Right renal cortex interstitium (tissue), 3 donors: ENCODE measurements at regions not wholly inside any gene's neighbourhood (a gene's known extent, or its start where the extent isn't known, plus 50 kb on each side); places are given as distances from the start of the nearest gene placed in this dataset.
"Not testable (repeated sequence)": the region's sequence is repeated elsewhere in the genome, so short reads cannot be mapped to it uniquely, and the experiment has no call there.

ENCODE experiments used
- DNase-seq, 3 donors: peaks; one replicate each; pipeline ENCODE4 v3.0.0-alpha.2; 2013; ENCODE audit warnings: low read depth in 3 of 3, low spot score in 2 of 3

- no peak for DNase-seq
These were observed 273.5 kb upstream of the HS6ST1 start for GRCh38 chr2:128591861-128592822.

GRCh38 chr2:128593518-128593878, 274.8 kb upstream of the HS6ST1 start:
- DNase-seq: no peak

GRCh38 chr2:128593879-128594650, 275.4 kb upstream of the HS6ST1 start:
- peak; percentile 51 to 63 (median 52) for DNase-seq

GRCh38 chr2:128594651-128594910, 275.9 kb upstream of the HS6ST1 start:
- no peak for DNase-seq

DNA sequence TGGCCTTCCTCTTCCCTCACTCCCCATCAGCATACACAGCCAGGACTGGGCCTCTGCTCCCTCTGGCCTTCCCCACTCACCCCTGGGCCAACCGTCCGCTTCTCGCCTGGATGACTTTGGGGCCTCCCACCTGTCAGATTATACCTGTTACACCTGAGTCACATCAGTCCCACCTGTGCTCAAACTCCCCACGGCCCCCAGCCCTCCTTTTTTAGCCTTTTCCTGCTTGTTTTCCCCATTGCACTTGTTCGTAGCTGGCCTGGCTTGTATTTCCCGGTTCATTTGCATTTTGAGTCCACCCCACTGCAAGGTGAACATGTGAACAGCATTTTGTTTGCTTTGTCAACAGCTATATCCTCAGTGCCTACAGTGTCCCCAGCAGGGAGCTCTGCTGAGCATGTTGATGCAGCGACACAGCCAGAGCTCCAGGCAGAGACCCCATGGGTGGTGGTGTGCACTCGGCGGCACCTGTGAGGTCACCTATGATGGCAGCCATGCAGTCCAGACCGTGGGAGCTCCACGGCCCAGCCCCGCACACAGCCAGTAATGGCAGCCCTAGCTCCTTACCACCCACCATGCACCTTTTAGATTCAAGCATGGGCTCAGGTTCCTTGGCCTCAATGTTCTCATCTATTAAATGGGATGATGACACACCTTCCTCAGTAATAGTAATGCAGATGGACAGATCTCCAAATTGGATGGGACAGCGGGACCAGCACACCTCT, 276.4 kb upstream of the HS6ST1 start:
- DNase-seq: no peak

DNA sequence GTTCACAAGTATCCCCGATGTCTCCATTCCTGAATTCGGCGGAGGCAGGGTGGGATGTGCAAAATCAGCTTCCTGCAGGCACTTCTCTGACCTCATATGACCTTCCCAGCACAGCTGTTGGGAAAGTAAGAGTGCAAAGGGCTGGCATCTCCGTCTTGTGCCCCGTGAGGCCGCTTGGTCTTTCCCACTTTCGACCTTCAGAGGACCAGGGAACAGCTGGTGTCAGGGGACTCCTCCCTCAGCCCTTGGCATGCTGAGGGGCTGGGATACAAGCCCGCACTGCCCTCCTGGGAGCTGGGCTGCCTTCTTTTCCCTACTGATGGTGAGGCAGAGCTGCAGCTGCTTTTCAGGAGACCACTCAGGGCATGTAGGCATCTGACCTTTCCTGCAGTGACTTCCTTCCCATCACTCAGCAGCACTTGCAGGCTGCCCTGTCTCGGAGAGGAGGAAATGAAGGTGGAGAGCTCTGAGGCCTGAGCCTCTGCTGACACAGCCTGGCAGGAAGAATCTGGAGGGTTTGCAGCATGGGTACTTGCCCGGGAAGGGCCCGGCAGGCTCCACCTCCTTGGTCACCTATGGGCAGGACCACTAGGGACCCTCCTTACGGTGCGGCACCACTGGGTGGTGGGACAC, 277.2 kb upstream of the HS6ST1 start:
- DNase-seq: no peak

DNA sequence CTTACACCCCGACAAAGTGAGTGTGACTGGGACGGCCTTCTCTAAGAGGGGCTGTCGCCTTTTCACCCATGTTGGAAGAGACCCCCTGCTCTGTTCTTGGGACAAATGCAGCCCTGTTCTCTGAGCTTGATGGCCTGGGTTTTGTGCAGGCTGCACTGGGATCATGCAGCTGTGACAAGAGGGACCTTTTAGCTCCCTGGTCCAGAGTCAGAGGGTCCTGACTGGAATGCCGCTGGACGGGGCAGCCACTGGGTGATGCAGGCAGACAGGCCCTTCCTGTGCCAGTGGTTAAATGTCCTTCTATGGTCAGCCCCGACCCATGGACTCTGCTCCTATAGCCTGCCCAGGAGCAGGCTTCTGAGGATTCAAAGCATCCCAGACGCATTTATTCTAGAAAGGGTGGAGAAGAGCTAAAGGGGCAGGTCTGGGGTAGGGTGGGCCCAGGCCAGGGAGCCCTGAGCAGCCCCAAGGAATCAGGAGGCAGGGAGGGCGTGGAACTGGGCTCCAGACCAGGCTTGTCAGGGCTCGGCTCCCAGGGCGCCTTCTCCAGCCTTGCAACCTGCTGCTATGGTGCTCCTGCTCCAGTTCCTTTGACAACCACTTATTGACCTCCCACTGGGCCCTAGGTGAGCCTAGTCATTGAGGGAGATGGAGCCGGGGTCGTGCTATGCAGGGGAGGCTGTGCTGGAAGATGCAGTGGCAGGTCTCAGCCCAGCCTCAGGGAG, 277.9 kb upstream of the HS6ST1 start:
- DNase-seq: no peak

DNA sequence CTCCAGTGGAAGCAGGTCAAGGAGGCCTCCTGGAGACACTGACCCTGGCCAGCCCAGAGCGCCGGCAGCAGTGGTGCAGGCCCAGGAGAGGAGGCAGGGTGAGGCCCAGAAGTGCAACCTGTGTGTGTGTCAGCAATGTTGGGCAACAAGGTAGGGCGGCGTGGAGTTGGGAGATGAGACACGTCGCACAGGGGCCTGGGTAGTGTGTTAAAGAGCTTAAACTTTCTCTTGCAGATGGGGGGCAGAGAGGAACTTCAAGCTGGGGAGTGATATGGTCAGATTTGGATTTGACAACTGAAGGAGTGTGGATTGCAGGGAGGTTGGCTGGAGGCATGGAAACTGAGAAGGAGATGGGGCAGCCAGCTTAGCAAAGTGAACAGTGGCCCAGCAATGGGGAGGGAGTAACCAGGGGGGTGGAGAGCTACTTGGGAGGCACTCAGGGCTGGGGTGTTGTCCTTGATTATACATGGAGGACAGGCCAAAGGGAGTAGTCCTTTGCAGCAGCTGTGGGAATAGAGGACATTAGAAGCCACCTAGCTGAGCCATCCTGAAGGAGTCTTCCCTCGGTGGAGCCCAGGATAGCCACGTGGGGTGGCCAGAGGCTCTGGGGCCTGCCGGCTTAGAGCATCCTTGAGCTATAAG, 278.6 kb upstream of the HS6ST1 start:
- DNase-seq: no peak

- DNase-seq: not testable (repeated sequence)
These were observed 279.6 kb upstream of the HS6ST1 start for GRCh38 chr2:128598260-128598659.

DNA sequence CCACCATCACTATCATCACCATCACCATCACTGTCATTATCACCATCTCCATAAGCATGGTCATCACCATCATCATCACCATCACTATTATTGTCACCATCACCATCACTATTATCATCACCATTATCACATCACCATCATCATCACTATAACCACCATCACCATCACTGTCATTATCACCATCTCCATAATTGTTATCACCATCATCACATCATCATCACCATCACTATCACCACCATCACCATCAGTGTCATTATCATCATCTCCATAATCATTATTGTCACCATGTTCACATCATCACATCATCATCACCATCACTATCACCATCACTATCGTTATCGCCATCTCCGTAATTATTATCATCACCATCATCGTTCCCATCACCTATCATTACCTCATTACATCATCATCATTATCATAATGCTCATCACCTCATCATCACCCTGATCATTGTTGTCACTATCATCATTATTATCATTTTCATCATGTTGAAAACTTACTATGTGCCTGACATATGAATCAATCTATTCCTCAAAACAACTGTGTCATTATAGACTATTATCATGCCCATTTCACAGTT, 280.3 kb upstream of the HS6ST1 start:
- no peak for DNase-seq

DNA sequence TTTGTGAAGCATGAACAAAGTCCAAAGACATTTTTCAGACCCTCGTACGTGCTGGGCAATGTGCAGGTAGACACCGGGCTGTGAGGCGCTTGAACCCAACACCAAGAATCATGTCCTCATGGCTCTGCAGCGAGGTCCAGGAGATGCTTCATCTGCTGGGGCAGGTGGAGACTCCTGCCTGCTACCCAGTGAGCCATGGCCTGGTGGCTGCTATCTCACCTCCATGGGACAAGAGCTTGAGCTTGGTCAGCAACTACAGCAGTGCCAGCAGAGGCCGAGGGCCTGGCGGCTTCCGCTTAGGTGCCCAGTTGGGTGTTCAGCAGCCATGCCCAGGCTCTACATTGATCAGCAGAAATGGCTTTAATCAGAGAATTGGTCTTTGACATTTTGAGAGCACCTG, 281.0 kb upstream of the HS6ST1 start:
- DNase-seq: no peak

DNA sequence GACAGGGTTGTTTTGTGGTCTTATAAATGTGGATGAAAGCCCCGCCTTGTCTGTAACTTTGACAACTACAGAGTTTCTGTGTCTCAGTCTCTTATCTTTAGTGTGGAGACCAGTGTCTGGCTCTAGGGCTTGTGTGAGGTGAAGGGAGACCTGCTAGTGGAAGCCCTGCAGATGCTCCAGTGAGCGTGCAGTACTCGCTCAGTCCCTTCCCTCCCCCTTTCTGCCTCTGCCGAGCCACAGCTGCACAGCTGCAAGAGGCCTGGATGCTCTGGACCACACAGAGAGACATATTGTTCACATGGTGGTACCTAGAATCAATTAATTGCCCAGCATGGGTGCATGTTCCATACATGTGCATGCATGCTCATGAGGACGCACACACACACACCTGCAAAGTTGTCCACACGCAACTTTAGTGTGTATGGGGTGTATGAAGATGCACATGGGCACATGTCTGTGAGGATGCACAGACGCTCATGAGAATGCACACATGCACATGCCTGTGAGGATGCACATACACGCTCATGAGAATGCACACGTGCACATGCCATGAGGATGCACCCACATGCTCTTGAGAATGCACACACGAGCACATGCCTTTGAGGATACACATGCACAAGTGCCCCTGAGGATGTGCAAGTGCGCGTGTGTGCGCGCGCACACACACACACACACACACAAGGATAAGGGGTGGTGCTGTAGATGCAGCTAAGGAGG, 282.1 kb upstream of the HS6ST1 start:
- no peak for DNase-seq

DNA sequence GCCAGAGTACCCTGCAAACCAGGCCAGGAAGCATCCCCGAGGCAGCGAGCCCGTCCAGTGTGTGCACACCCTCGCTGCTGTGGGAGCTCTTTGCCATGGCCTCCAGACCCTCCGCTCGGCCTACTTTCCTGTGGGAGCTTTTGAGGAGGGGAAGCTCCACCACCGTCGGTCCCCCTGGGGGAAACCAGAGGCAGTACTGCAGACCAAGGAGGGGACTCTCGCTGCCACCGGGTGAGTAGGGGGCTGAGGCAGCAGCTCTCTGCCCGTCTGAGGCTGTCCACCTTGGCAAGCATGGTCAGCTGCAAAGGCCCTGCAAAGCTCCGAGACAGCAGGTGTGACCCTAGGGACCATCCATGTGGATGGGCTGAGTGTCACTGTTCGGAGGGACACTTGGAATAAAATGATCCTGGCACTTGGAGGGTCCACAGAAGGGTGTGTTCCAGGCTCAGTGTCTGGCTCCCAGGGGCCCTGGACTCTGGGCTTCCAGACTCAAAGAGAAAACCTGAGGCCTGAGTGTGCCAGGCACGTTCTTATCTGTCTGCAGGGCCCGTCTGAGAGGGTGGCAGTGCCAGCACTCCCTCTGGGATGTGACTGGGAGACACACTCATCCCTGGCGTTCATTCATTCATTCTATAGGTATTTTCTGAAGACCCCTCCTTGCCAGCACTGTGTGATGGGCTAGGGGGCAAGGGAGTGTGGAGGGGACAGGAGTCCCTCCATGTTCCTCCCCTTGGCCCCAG, 282.8 kb upstream of the HS6ST1 start:
- DNase-seq: no peak

DNA sequence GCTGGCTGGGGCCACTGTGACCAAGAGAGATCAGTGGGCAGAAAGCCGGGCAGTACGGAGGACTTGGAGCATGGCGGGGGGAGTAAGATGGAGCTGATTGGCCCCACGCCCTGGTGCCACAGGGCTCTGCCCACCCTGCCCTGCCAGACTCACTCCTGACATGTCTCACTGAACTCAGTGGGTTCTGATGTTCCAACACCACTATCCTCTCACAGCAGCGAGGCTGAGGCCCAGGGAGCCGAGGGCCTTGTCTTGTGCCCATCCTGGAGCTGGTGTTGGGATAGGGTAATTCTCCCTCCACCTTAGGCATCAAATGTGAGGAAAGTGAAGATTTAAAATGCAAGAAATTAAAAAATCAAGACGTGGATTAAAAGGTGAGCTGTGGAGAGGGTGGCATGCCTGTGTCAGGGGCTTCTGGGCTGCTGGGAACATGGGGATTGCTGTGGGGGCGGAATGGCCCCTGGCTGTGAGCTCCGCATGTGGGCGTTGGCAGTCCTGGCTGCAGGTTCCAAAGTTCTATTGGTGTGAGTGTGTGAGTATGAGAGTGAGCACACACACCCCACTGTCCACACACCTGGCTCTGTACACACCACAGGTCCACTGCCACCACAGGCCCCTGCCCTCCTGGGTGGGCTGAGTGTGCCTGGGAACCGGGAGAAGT, 283.5 kb upstream of the HS6ST1 start:
- no peak for DNase-seq

DNA sequence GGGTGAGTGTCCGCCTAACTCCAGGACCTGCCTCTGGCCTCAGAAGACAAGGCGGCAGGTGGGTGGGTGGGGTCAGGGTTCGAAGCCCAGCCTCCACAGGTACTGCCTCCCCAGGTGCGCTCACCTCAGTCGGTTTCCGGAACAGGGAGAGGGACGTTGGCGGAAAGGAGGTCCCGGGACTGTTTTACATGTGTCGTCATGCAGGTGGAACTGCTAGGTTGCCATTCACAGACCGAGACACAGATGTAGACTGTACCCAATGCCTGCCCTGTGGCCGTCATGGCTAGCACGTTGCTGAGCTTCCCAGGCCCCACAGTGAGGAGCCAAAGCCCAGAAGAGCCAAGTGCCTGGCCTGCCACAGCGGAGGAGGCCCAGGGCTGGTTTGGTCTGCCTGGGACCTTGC, 284.0 kb upstream of the HS6ST1 start:
- no peak for DNase-seq

GRCh38 chr2:128603411-128603924, 284.8 kb upstream of the HS6ST1 start:
- DNase-seq: no peak

DNA sequence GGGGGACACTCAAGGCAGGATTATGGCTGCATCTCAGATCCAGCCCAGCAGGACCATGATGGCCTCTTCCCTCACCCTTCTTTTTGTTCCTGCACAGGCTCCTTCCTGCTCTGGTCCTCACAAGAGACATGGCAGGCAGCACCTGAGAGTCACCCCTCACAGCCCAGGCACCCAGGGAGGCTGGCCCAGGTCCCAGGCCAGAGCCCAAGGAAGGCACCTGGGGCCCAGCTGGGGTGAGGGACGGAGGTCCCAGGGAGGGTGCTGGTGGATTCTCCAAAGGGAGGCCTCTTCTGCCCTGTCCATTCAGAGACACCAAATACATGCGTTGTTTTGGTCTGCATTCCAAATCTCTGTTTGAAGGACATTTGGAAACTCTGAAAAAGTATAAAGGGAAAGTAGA, 285.4 kb upstream of the HS6ST1 start:
- DNase-seq: no peak
